ENCODE measurements at regions not wholly inside any gene's neighbourhood (a gene's known extent, or its start where the extent isn't known, plus 50 kb on each side); places are given as distances from the start of the nearest gene placed in this dataset.

- BruUV-seq (replicated peaks), result no TSS peak
- Histone ChIP-seq H3K27me3 (replicated peaks; ENCODE audit: control insufficient read depth, insufficient read depth, low read length) (no peaks in the 10 kb centered on the region; the same call in 1 of the 2 replicates), H3K9me3 (no peaks in the 10 kb centered on the region), H3K36me3 (ENCODE audit: control insufficient read depth, insufficient read depth, low read length) (no peaks in the 10 kb centered on the region), H3K4me3 (ENCODE audit: low read depth, low read length) (no peak overlapping the region), H3K4me1 (no peaks in the 10 kb centered on the region)
- ChIA-PET POLR2A (no interaction called here), CTCF (no interaction called here)
- Mint-ChIP-seq H3K36me3 (ENCODE audit: insufficient read depth, unreplicated experiment) (no peaks in the 10 kb centered on the region), H3K27me3 (ENCODE audit: insufficient read depth, unreplicated experiment) (peaks cover 3% of the 10 kb centered on the region), H3K9me3 (ENCODE audit: unreplicated experiment) (no peaks in the 10 kb centered on the region), H3K27ac (ENCODE audit: unreplicated experiment) (no peak overlapping the region), H3K4me3 (ENCODE audit: unreplicated experiment) (no peak overlapping the region), H3K4me1 (ENCODE audit: low read depth, unreplicated experiment) (no peaks in the 10 kb centered on the region)
- TF ChIP-seq CTCF (IDR thresholded peaks at IDR 0.05; ENCODE audit: insufficient read depth in 1 of 2, low read depth in 1 of 2, low read length in 1 of 2, severe bottlenecking in 1 of 2, unreplicated experiment in 1 of 2), result no peak
- intact Hi-C loops (cut with micrococcal nuclease; ENCODE audit: unreplicated experiment), result no loop called here
- no peak for DNase-seq
Observed at GRCh38 chr2:176516051-176516602, 246.9 kb downstream of the MTX2 start.

GRCh38 chr2:176518823-176519222 is 249.6 kb downstream of the MTX2 start:
- intact Hi-C loops (cut with micrococcal nuclease; ENCODE audit: unreplicated experiment), result no loop called here
- Histone ChIP-seq H3K4me1 (no peaks in the 10 kb centered on the region), H3K4me3 (ENCODE audit: low read depth, low read length) (no peak overlapping the region), H3K27me3 (replicated peaks; ENCODE audit: control insufficient read depth, insufficient read depth, low read length) (no peaks in the 10 kb centered on the region; the same call in 1 of the 2 replicates), H3K36me3 (ENCODE audit: control insufficient read depth, insufficient read depth, low read length) (no peaks in the 10 kb centered on the region), H3K9me3 (no peaks in the 10 kb centered on the region)
- BruUV-seq (replicated peaks), result no TSS peak
- peak in 1 of 2 experiments; percentile 1 for DNase-seq
- Mint-ChIP-seq H3K27me3 (ENCODE audit: insufficient read depth, unreplicated experiment) (peaks cover 3% of the 10 kb centered on the region), H3K4me3 (ENCODE audit: unreplicated experiment) (no peak overlapping the region), H3K36me3 (ENCODE audit: insufficient read depth, unreplicated experiment) (no peaks in the 10 kb centered on the region), H3K27ac (ENCODE audit: unreplicated experiment) (no peak overlapping the region), H3K4me1 (ENCODE audit: low read depth, unreplicated experiment) (no peaks in the 10 kb centered on the region), H3K9me3 (ENCODE audit: unreplicated experiment) (no peaks in the 10 kb centered on the region)
- POLR2A ChIA-PET, result no interaction called here
- no peak for TF ChIP-seq CTCF (IDR thresholded peaks at IDR 0.05; ENCODE audit: insufficient read depth in 1 of 2, low read depth in 1 of 2, low read length in 1 of 2, severe bottlenecking in 1 of 2, unreplicated experiment in 1 of 2)
- CTCF ChIA-PET, result interaction anchor here (0.5 kb wide), 1 partner anchor 36 kb away, joined by 3 read pairs; no protein-coding TSS in a partner anchor

GRCh38 chr2:176521878-176522670 is 252.8 kb downstream of the MTX2 start:
- no peaks in the 10 kb centered on the region for H3K4me1 Mint-ChIP-seq (ENCODE audit: low read depth, unreplicated experiment)
- CTCF ChIA-PET, result no interaction called here

More at GRCh38 chr2:176521878-176522670, 252.8 kb downstream of the MTX2 start:
- no peak for TF ChIP-seq CTCF (IDR thresholded peaks at IDR 0.05; ENCODE audit: insufficient read depth in 1 of 2, low read depth in 1 of 2, low read length in 1 of 2, severe bottlenecking in 1 of 2, unreplicated experiment in 1 of 2)
- peaks cover 12% of the 10 kb centered on the region for H3K27me3 Mint-ChIP-seq (ENCODE audit: insufficient read depth, unreplicated experiment)
- Histone ChIP-seq H3K36me3 (ENCODE audit: control insufficient read depth, insufficient read depth, low read length) (no peaks in the 10 kb centered on the region), H3K4me1 (no peaks in the 10 kb centered on the region), H3K4me3 (ENCODE audit: low read depth, low read length) (no peak overlapping the region), H3K9me3 (no peaks in the 10 kb centered on the region), H3K27me3 (replicated peaks; ENCODE audit: control insufficient read depth, insufficient read depth, low read length) (no peaks in the 10 kb centered on the region; the same call in 1 of the 2 replicates)
- intact Hi-C loops (cut with micrococcal nuclease; ENCODE audit: unreplicated experiment), result no loop called here
- no peak overlapping the region for H3K27ac Mint-ChIP-seq (ENCODE audit: unreplicated experiment)
- no TSS peak for BruUV-seq (replicated peaks)
- H3K4me3 Mint-ChIP-seq (ENCODE audit: unreplicated experiment), result no peak overlapping the region
- no peaks in the 10 kb centered on the region for H3K9me3 Mint-ChIP-seq (ENCODE audit: unreplicated experiment)
- POLR2A ChIA-PET, result no interaction called here
- H3K36me3 Mint-ChIP-seq (ENCODE audit: insufficient read depth, unreplicated experiment), result no peaks in the 10 kb centered on the region
- no peak for DNase-seq

All from Caco-2 (cell line).